Fibroblast of skin of abdomen (primary cell): ENCODE measurements at regions not wholly inside any gene's neighbourhood (a gene's known extent, or its start where the extent isn't known, plus 50 kb on each side); places are given as distances from the start of the nearest gene placed in this dataset.

Experiments used
- DNase-seq: peaks from one replicate; pipeline ENCODE4 v3.0.0-alpha.2; 2013

- DNase-seq = no peak
Observed at GRCh38 chr12:58593557-58594304, 326.6 kb downstream of the LRIG3 start.

- no peak for DNase-seq
Observed at GRCh38 chr12:58596381-58596780, 323.9 kb downstream of the LRIG3 start.

GRCh38 chr12:58601529-58601928 lies 318.8 kb downstream of the LRIG3 start:
- DNase-seq = no peak

GRCh38 chr12:58602179-58602578 lies 318.1 kb downstream of the LRIG3 start:
- peak; percentile 25 for DNase-seq

GRCh38 chr12:58602736-58603135 lies 317.6 kb downstream of the LRIG3 start:
- DNase-seq = no peak

- no peak for DNase-seq
Observed at GRCh38 chr12:58607805-58608204, 312.5 kb downstream of the LRIG3 start.

GRCh38 chr12:58608711-58609110 lies 311.6 kb downstream of the LRIG3 start:
- DNase-seq = no peak

- no peak for DNase-seq
Observed at GRCh38 chr12:58615047-58615446, 305.3 kb downstream of the LRIG3 start.

GRCh38 chr12:58615576-58615975 lies 304.7 kb downstream of the LRIG3 start:
- no peak for DNase-seq

GRCh38 chr12:58616618-58617017 lies 303.7 kb downstream of the LRIG3 start:
- no peak for DNase-seq

GRCh38 chr12:58621126-58621525 lies 299.2 kb downstream of the LRIG3 start:
- no peak for DNase-seq

GRCh38 chr12:58629376-58629775 lies 290.9 kb downstream of the LRIG3 start:
- peak; percentile 22 for DNase-seq

- peak; percentile 16 for DNase-seq
Observed at GRCh38 chr12:58633479-58633878, 286.8 kb downstream of the LRIG3 start.

- peak; percentile 60 for DNase-seq
Observed at GRCh38 chr12:58639318-58639934, 280.9 kb downstream of the LRIG3 start.

- DNase-seq = peak; percentile 42
Observed at GRCh38 chr12:58640314-58640713, 280.0 kb downstream of the LRIG3 start.

- no peak for DNase-seq
Observed at GRCh38 chr12:58645946-58646345, 274.4 kb downstream of the LRIG3 start.

- no peak for DNase-seq
Observed at GRCh38 chr12:58647495-58647894, 272.8 kb downstream of the LRIG3 start.

- no peak for DNase-seq
Observed at GRCh38 chr12:58648176-58648575, 272.1 kb downstream of the LRIG3 start.

- no peak for DNase-seq
Observed at GRCh38 chr12:58651850-58652249, 268.5 kb downstream of the LRIG3 start.

- no peak for DNase-seq
Observed at GRCh38 chr12:58654021-58654420, 266.3 kb downstream of the LRIG3 start.

GRCh38 chr12:58655375-58655774 lies 264.9 kb downstream of the LRIG3 start:
- DNase-seq = no peak

GRCh38 chr12:58656254-58657009 lies 263.9 kb downstream of the LRIG3 start:
- no peak for DNase-seq

- peak; percentile 65 for DNase-seq
Observed at GRCh38 chr12:58657190-58657589, 263.1 kb downstream of the LRIG3 start.

- no peak for DNase-seq
Observed at GRCh38 chr12:58665375-58665774, 254.9 kb downstream of the LRIG3 start.
